Activated CD4-positive, alpha-beta T cell treated with anti-CD3 and anti-CD28 coated beads, Interleukin-2, amount 50 U/mL, for 4 hours (primary cell): ENCODE measurements at regions not wholly inside any gene's neighbourhood (a gene's known extent, or its start where the extent isn't known, plus 50 kb on each side); places are given as distances from the start of the nearest gene placed in this dataset.

ENCODE experiments used
- DNase-seq, 2 experiments: peaks; one replicate each; pipeline ENCODE4 v3.0.0-alpha.2; 2020

GRCh38 chr1:8112611-8113261, 86.6 kb upstream of the ERRFI1 start:
- no peak for DNase-seq

- DNase-seq, result no peak
Measured at GRCh38 chr1:8111560-8111959, 85.5 kb upstream of the ERRFI1 start.

GRCh38 chr1:8109216-8109615, 83.1 kb upstream of the ERRFI1 start:
- no peak for DNase-seq

GRCh38 chr1:8107897-8108296, 81.8 kb upstream of the ERRFI1 start:
- DNase-seq, result no peak

- DNase-seq, result no peak
Measured at GRCh38 chr1:8104278-8105236, 78.4 kb upstream of the ERRFI1 start.

- no peak for DNase-seq
Measured at GRCh38 chr1:8097908-8098307, 71.8 kb upstream of the ERRFI1 start.

GRCh38 chr1:8097077-8097799, 71.1 kb upstream of the ERRFI1 start:
- no peak for DNase-seq

- DNase-seq, result no peak
Measured at GRCh38 chr1:8096105-8097011, 70.2 kb upstream of the ERRFI1 start.

GRCh38 chr1:8095584-8095983, 69.5 kb upstream of the ERRFI1 start:
- DNase-seq, result no peak

GRCh38 chr1:8094481-8095241, 68.6 kb upstream of the ERRFI1 start:
- no peak for DNase-seq

- DNase-seq, result no peak
Measured at GRCh38 chr1:8093221-8093980, 67.3 kb upstream of the ERRFI1 start.

- no peak for DNase-seq
Measured at GRCh38 chr1:8092657-8093056, 66.5 kb upstream of the ERRFI1 start.

- DNase-seq, result no peak
Measured at GRCh38 chr1:8091691-8092090, 65.6 kb upstream of the ERRFI1 start.

GRCh38 chr1:8090241-8090702, 64.2 kb upstream of the ERRFI1 start:
- no peak for DNase-seq

GRCh38 chr1:8089535-8090228, 63.6 kb upstream of the ERRFI1 start:
- no peak for DNase-seq

GRCh38 chr1:8086055-8086454, 59.9 kb upstream of the ERRFI1 start:
- DNase-seq, result no peak

- DNase-seq, result no peak
Measured at GRCh38 chr1:8084913-8085312, 58.8 kb upstream of the ERRFI1 start.

GRCh38 chr1:8083739-8084484, 57.8 kb upstream of the ERRFI1 start:
- DNase-seq, result no peak

GRCh38 chr1:8082945-8083344, 56.8 kb upstream of the ERRFI1 start:
- DNase-seq, result no peak
